ENCODE measurements at regions not wholly inside any gene's neighbourhood (a gene's known extent, or its start where the extent isn't known, plus 50 kb on each side); places are given as distances from the start of the nearest gene placed in this dataset.

DNA sequence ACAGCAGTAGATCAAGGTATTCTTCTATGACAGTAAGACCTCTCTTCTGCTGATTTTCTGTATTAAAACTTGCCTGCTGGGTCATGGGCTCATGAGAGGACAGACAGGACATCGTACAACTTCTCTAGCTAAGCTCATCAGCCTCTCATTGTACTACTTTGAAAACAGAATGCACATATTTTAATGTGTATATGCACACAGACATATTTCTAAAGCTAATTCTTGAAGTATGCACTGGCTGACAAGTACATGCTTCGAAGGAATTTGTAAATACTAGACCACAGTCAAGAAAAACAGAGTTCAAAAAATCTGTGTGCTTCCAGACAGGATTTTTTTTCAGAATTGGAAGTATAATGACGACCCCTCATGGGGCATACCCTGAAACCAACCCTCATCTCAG lies 81.7 kb upstream of the CD83 start:
- TF ChIP-seq POLR2AphosphoS5 (IDR thresholded peaks at IDR 0.05; ENCODE audit: borderline replicate concordance, low read depth, low read length) (no peak), EZH2 (IDR thresholded peaks at IDR 0.05) (no peak), FOXP2 (optimal IDR thresholded peaks at IDR 0.05; ENCODE audit: control extremely low read depth, extremely low read length, insufficient read depth) (no peak)
